Cardiac fibroblast (primary cell): ENCODE measurements at regions not wholly inside any gene's neighbourhood (a gene's known extent, or its start where the extent isn't known, plus 50 kb on each side); places are given as distances from the start of the nearest gene placed in this dataset.
A peak's percentile ranks its signal among the peaks of the same experiment; 100 is the strongest.

ENCODE experiments used
- DNase-seq, 2 donors: peaks; one replicate each; pipeline versions ENCODE4 v3.0.0 to v3.0.0-alpha.2; 2010; ENCODE audit warnings: low read depth in 2 of 2
- H3K4me3 ChIP-seq, 2 donors: replicated peaks in 1 of 2; 1 replicate in 1 of 2; 2 replicates in 1 of 2; pipeline ENCODE4 v1.5.1; 2011; ENCODE audit warnings: low read depth in 2 of 2, low read length in 2 of 2, mild to moderate bottlenecking in 2 of 2, moderate library complexity in 1 of 2
- TF ChIP-seq, protein P1 (sequence below): IDR thresholded peaks from one replicate; pipeline ENCODE4 v1.5.1; 2011; ENCODE audit warnings: low read depth, mild to moderate bottlenecking, low read length, inconsistent platforms

- DNase-seq = peak in 1 of 2 donors; percentile 26
- TF ChIP-seq, protein P1, sequence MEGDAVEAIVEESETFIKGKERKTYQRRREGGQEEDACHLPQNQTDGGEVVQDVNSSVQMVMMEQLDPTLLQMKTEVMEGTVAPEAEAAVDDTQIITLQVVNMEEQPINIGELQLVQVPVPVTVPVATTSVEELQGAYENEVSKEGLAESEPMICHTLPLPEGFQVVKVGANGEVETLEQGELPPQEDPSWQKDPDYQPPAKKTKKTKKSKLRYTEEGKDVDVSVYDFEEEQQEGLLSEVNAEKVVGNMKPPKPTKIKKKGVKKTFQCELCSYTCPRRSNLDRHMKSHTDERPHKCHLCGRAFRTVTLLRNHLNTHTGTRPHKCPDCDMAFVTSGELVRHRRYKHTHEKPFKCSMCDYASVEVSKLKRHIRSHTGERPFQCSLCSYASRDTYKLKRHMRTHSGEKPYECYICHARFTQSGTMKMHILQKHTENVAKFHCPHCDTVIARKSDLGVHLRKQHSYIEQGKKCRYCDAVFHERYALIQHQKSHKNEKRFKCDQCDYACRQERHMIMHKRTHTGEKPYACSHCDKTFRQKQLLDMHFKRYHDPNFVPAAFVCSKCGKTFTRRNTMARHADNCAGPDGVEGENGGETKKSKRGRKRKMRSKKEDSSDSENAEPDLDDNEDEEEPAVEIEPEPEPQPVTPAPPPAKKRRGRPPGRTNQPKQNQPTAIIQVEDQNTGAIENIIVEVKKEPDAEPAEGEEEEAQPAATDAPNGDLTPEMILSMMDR = no peak
- H3K4me3 ChIP-seq = no peak overlapping the region
Observed at GRCh38 chr20:10769700-10770099, 95.9 kb upstream of the JAG1 start.

DNA sequence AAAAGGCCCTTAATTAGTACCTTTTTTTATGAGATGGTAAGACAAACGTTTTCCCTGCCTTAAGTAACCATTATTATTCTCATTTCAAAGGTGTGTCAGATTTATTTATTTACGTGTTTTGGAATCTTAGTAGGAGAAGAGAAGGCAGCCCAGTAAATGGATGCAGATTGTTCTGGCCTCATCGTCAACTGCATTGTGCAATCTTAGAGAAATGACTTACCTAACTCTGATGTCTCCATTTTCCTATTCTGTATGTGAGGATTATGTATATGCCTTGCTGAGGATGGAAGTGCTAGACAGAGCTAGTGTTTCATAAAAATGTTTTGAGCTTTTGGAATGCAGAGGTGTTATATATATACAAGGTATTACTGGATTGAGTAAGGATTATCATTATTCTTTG lies 97.0 kb upstream of the JAG1 start:
- no peak overlapping the region for H3K4me3 ChIP-seq
- DNase-seq = no peak
- TF ChIP-seq, protein P1 = no peak

DNA sequence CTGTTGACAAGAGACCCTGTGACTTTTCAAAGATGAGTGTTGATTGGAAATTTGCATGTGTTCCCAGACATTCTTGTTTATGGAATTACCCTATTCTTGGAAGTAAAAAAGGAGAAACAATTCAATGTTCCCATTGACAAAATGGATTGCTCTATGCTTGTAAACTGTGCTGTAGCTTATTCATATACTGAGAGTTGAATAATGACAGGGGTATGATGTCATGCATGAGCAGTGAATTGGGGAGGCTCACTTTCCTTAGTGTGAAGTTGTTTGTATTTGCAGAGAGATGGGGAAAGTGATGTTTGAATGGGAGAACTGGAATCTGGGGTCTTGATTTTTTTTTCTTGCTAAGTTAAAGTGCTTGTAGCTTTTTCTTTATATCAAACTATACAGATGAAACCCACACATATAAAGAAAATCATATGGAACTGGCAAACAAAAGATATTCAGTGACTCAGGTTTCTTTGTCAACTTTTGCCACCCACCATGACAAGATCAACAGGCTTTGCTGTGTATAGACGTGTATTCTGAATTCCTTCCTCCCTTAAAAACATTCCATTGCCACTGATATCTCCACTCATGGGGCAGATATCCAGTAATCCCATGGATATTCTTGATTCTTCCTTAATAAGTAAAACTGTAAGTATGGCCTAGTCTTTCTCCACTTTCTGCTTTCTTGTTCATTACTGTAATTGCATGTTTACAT lies 97.8 kb upstream of the JAG1 start:
- DNase-seq = peak; percentile 23 to 44
- H3K4me3 ChIP-seq = no peak overlapping the region
- TF ChIP-seq, protein P1 = no peak

DNA sequence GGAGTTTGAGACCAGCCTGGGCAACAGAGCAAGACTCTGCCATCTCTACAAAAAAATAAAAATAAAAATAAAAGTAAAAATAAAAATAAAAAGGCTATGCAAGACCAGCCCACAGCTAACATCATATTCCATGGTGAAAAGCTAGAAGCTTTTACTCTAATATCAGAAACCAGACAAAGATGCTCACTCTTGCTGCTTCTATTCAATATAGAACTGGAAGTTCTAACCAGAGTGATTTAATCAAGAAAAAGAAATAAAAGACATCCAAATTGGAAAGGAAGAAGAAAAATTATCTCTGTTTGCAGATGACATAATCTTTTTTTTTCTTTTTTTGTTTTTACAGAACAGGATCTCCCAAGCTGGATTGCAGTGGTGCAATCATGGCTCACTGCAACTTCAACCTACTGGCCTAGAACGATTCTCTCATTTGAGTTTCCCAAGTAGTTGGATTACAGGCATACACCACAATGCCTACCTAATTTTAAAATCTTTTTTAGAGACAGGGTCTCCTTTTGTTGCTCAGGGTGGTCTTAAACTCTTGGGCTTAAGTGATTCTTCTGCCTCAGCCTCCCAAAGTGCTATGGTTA lies 100.7 kb upstream of the JAG1 start:
- no peak overlapping the region for H3K4me3 ChIP-seq
- TF ChIP-seq, protein P1 = no peak
- no peak for DNase-seq

- DNase-seq = no peak
- TF ChIP-seq, protein P1 = no peak
- H3K4me3 ChIP-seq = no peak overlapping the region
Observed at GRCh38 chr20:10777710-10778109, 103.9 kb upstream of the JAG1 start.

DNA sequence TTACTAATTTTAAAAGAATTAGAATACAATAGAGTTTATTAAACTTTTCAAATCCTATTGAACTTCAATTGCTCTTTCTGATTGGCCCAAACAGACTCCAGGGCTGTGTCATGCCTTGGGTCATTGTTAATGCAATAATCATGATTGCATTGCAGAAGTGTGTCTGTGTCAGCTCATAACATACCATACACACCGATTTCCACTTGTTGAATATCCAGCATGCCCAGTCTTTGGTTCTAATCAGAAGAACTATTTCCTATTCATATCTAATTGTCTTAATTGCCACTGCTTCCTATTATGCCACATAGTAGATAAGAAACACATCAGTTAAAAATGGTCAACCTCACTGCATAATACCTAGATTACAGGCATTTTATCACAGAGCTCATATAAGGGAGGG lies 106.1 kb upstream of the JAG1 start:
- DNase-seq = no peak
- TF ChIP-seq, protein P1 = no peak
- no peak overlapping the region for H3K4me3 ChIP-seq

- no peak overlapping the region for H3K4me3 ChIP-seq
- DNase-seq = no peak
- TF ChIP-seq, protein P1 = no peak
Observed at GRCh38 chr20:10780901-10781300, 107.1 kb upstream of the JAG1 start.
